ENCODE measurements at regions not wholly inside any gene's neighbourhood (a gene's known extent, or its start where the extent isn't known, plus 50 kb on each side); places are given as distances from the start of the nearest gene placed in this dataset.

GRCh38 chr12:107525063-107525718 is 160.4 kb upstream of the PWP1 start:
- Histone ChIP-seq H3K9me3 (peaks cover 0 to 5% of the 10 kb centered on the region in 2 donors), H3K27me3 (no peaks in the 10 kb centered on the region), H3K27ac (no peak overlapping the region), H3K36me3 (no peaks in the 10 kb centered on the region), H3K4me1 (no peaks in the 10 kb centered on the region), H3K4me3 (no peak overlapping the region)
- no peak for TF ChIP-seq CTCF (IDR thresholded peaks at IDR 0.05)
- intact Hi-C loops (cut with DNase I) = no loop called here
- ATAC-seq (no peak), DNase-seq (no peak)

- no peak for DNase-seq
- Histone ChIP-seq H3K27ac (no peak overlapping the region), H3K9me3 (peaks cover 0 to 5% of the 10 kb centered on the region in 2 donors), H3K36me3 (no peaks in the 10 kb centered on the region), H3K4me1 (no peaks in the 10 kb centered on the region), H3K4me3 (no peak overlapping the region), H3K27me3 (no peaks in the 10 kb centered on the region)
- TF ChIP-seq CTCF (IDR thresholded peaks at IDR 0.05) = no peak
- ATAC-seq = no peak
- intact Hi-C loops (cut with DNase I) = no loop called here
Measured at GRCh38 chr12:107525719-107526554, 159.7 kb upstream of the PWP1 start.

GRCh38 chr12:107526555-107527180 is 158.9 kb upstream of the PWP1 start:
- no peak for ATAC-seq

GRCh38 chr12:107528731-107529365 is 156.8 kb upstream of the PWP1 start:
- intact Hi-C loops (cut with DNase I) = no loop called here
- Histone ChIP-seq H3K4me3 (no peak overlapping the region), H3K9me3 (no peaks in the 10 kb centered on the region), H3K27ac (no peak overlapping the region), H3K36me3 (no peaks in the 10 kb centered on the region), H3K4me1 (no peaks in the 10 kb centered on the region), H3K27me3 (no peaks in the 10 kb centered on the region)
- ATAC-seq (no peak), DNase-seq (no peak)
- no peak for TF ChIP-seq CTCF (IDR thresholded peaks at IDR 0.05)

More at GRCh38 chr12:107526555-107527180, 158.9 kb upstream of the PWP1 start:
- Histone ChIP-seq H3K4me1 (no peaks in the 10 kb centered on the region), H3K9me3 (peaks cover 0 to 4% of the 10 kb centered on the region in 2 donors), H3K4me3 (no peak overlapping the region), H3K27ac (no peak overlapping the region), H3K36me3 (no peaks in the 10 kb centered on the region), H3K27me3 (no peaks in the 10 kb centered on the region)
- no peak for TF ChIP-seq CTCF (IDR thresholded peaks at IDR 0.05)
- intact Hi-C loops (cut with DNase I) = no loop called here
- no peak for DNase-seq

Data from left lung (tissue), 4 donors.